ENCODE measurements at regions not wholly inside any gene's neighbourhood (a gene's known extent, or its start where the extent isn't known, plus 50 kb on each side); places are given as distances from the start of the nearest gene placed in this dataset.
A peak's percentile ranks its signal among the peaks of the same experiment; 100 is the strongest.
"Not testable (repeated sequence)": the region's sequence is repeated elsewhere in the genome, so short reads cannot be mapped to it uniquely, and the experiment has no call there.

DNA sequence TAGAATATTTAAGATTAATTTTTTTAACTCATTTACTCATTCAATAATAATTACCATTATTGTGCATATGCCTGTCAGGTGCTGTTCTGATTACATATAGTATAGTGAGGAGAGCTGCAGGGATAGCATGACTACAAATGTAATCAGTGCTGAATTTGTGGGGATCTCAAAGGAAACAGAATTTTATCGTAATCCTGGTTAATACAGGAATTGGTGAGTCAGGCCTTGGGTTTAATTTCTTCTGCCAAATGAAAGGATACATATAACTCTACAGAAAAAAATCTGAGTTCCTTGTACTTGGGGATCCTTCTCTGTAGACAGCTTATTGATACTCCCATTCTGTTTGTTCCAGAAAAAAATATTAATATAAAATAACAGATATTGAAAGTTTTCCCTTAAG, 297.2 kb downstream of the GJA1 start (continued):
- TF ChIP-seq, protein P1, sequence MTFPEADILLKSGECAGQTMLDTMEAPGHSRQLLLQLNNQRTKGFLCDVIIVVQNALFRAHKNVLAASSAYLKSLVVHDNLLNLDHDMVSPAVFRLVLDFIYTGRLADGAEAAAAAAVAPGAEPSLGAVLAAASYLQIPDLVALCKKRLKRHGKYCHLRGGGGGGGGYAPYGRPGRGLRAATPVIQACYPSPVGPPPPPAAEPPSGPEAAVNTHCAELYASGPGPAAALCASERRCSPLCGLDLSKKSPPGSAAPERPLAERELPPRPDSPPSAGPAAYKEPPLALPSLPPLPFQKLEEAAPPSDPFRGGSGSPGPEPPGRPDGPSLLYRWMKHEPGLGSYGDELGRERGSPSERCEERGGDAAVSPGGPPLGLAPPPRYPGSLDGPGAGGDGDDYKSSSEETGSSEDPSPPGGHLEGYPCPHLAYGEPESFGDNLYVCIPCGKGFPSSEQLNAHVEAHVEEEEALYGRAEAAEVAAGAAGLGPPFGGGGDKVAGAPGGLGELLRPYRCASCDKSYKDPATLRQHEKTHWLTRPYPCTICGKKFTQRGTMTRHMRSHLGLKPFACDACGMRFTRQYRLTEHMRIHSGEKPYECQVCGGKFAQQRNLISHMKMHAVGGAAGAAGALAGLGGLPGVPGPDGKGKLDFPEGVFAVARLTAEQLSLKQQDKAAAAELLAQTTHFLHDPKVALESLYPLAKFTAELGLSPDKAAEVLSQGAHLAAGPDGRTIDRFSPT (tag by site-specific recombination; IDR thresholded peaks at IDR 0.05): no peak
- no peak for TF ChIP-seq ZNF214 (tag by site-specific recombination; IDR thresholded peaks at IDR 0.05; ENCODE audit: borderline replicate concordance)
- no peak for TF ChIP-seq ZNF311 (tag by site-specific recombination; IDR thresholded peaks at IDR 0.05; ENCODE audit: borderline replicate concordance)
- TF ChIP-seq ZNF266 (tag by site-specific recombination; IDR thresholded peaks at IDR 0.05; ENCODE audit: low read depth): no peak

DNA sequence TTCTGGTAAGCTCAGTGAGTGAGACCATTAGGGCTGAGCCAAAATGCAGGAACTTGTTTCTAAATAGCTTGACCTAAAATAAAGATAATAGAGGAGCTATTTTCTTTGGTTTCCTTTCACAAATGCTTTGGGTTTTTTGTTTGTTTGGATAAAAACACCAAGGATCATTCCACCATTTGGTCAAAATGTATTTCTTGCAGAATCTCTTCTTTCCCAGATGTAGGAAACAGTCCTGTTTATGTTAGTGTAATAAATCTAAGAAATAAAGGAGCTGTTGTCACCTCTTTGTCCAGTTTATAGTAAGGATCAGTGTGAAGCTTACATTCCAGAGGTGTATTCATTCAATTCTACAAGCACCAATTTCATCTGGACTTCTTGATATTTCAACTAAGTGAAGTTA, 297.8 kb downstream of the GJA1 start:
- TF ChIP-seq ZXDB (tag by site-specific recombination; IDR thresholded peaks at IDR 0.05): no peak
- peak; percentile 61; the same call in 1 of the 2 replicates for TF ChIP-seq MEIS1 (CRISPR knock-in tag; IDR thresholded peaks at IDR 0.05; ENCODE audit: borderline replicate concordance)
- no peak for TF ChIP-seq YY1 (tag by site-specific recombination; IDR thresholded peaks at IDR 0.05)
- TF ChIP-seq ZNF132 (tag by site-specific recombination; IDR thresholded peaks at IDR 0.05; ENCODE audit: borderline replicate concordance): no peak
- no peak for TF ChIP-seq ZNF174 (tag by site-specific recombination; IDR thresholded peaks at IDR 0.05)
- CTCF ChIA-PET: interaction anchor here (0.6 to 1.1 kb wide), 4 partner anchors 8 to 125 kb away, joined by 3 to 4 read pairs (median 4); no protein-coding TSS in a partner anchor
- H3K4me1 ChIP-seq (ENCODE audit: control insufficient read depth, insufficient read depth, low read length): no peaks in the 10 kb centered on the region

DNA sequence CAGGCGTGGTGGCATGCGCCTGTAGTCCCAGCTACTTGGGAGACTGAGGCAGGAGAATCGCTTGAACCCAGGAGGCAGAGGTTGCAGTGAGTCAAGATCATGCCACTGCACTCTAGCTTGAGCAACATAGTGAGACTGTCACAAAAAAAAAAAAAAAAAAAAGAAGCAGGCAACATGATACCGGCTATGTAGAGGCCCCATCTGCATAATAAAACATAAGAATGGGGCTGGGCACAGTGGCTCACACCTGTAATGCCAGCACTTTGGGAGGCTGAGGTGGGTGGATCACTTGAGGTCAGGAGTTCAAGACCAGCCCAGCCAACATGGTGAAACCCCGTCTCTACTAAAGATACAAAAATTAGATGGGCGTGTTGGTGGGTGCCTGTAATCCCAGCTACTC, 304.7 kb downstream of the GJA1 start:
- H3K27ac ChIP-seq (ENCODE audit: extremely low read depth, low read depth, low read length); H3K9me3 ChIP-seq (ENCODE audit: control insufficient read depth, insufficient read depth, low read depth, low read length); H3K4me3 ChIP-seq (ENCODE audit: low read depth, low read length); POLR2A ChIA-PET; CTCF ChIA-PET; H3K36me3 ChIP-seq (ENCODE audit: control insufficient read depth in 2 of 2, insufficient read depth in 1 of 2, low read length in 2 of 2); H3K4me1 ChIP-seq (ENCODE audit: control insufficient read depth, insufficient read depth, low read length): not testable (repeated sequence)

More for the DNA sequence above, 297.8 kb downstream of the GJA1 start:
- POLR2A ChIA-PET: no interaction called here
- Histone ChIP-seq H3K36me3 (ENCODE audit: control insufficient read depth in 2 of 2, insufficient read depth in 1 of 2, low read length in 2 of 2) (no peaks in the 10 kb centered on the region), H3K4me3 (ENCODE audit: low read depth, low read length) (no peak overlapping the region), H3K27ac (ENCODE audit: extremely low read depth, low read depth, low read length) (no peak overlapping the region), H3K9me3 (ENCODE audit: control insufficient read depth, insufficient read depth, low read depth, low read length) (no peaks in the 10 kb centered on the region)

DNA sequence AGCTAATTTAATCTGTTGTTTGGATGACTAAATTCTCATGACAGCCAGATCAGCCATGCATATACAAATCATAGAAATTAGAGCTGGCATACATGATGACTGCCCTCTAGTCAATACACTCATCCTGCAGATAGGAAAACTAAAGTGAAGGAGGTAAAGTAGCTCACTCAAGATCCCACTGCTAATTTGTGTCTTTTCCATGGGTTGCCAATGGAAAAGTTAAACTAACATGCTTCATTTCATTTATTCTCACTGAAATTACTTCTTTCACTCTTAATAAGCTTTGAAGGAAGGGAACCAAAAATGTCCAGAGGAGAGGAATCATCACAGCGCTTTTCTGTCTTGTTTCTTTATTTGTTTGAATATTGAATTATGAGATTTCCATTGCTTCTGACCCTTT, 308.2 kb downstream of the GJA1 start:
- H3K4me3 ChIP-seq (ENCODE audit: low read depth, low read length): no peak overlapping the region
- CTCF ChIA-PET: interaction anchor here (0.6 kb wide), 1 partner anchor 22 kb away, joined by 3 read pairs; no protein-coding TSS in a partner anchor
- TF ChIP-seq ZNF211 (tag by site-specific recombination; IDR thresholded peaks at IDR 0.05; ENCODE audit: low read depth) (no peak), WT1 (tag by site-specific recombination; IDR thresholded peaks at IDR 0.05) (no peak), ZNF394 (tag by site-specific recombination; IDR thresholded peaks at IDR 0.05; ENCODE audit: borderline replicate concordance) (no peak), KLF9 (tag by site-specific recombination; IDR thresholded peaks at IDR 0.05; ENCODE audit: low read depth) (no peak), ZNF324 (tag by site-specific recombination; IDR thresholded peaks at IDR 0.05) (no peak), SETDB1 (IDR thresholded peaks at IDR 0.05; ENCODE audit: insufficient read length, low read length) (no peak), ZNF174 (tag by site-specific recombination; IDR thresholded peaks at IDR 0.05) (no peak)
- H3K4me1 ChIP-seq (ENCODE audit: control insufficient read depth, insufficient read depth, low read length): no peaks in the 10 kb centered on the region
- H3K9me3 ChIP-seq (ENCODE audit: control insufficient read depth, insufficient read depth, low read depth, low read length): no peaks in the 10 kb centered on the region
- POLR2A ChIA-PET: no interaction called here
- no peaks in the 10 kb centered on the region for H3K36me3 ChIP-seq (ENCODE audit: control insufficient read depth in 2 of 2, insufficient read depth in 1 of 2, low read length in 2 of 2)
- no peak overlapping the region for H3K27ac ChIP-seq (ENCODE audit: extremely low read depth, low read depth, low read length)

DNA sequence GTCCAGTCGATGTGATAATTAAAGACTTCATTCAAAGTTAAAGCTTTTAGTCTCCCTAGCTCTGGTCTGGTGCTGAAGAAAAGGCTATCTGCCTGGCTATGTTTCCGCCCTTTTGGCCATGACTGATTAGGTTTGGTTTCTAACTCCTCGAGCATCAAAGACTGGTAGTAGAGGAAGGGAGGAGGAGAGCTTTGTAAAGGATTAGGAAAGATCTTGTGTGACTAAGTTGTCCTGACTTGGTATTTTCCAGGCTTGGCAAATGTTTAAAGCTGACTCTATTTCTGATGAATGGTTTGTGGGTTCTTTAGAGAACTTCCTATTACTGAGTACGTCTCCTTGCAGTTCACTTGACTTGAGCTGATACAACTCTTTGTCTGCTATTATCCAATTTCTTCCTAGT, 312.9 kb downstream of the GJA1 start:
- H3K9me3 ChIP-seq (ENCODE audit: control insufficient read depth, insufficient read depth, low read depth, low read length): no peaks in the 10 kb centered on the region
- POLR2A ChIA-PET: no interaction called here
- no peak overlapping the region for H3K27ac ChIP-seq (ENCODE audit: extremely low read depth, low read depth, low read length)
- CTCF ChIA-PET: interaction anchor here (1.2 kb wide), 1 partner anchor 15 kb away, joined by 4 read pairs; no protein-coding TSS in a partner anchor
- H3K4me3 ChIP-seq (ENCODE audit: low read depth, low read length): no peak overlapping the region
- TF ChIP-seq GLI2 (tag by site-specific recombination; IDR thresholded peaks at IDR 0.05; ENCODE audit: borderline replicate concordance, low read depth) (no peak), IKZF3 (tag by site-specific recombination; IDR thresholded peaks at IDR 0.05) (no peak)
- H3K36me3 ChIP-seq (ENCODE audit: control insufficient read depth in 2 of 2, insufficient read depth in 1 of 2, low read length in 2 of 2): no peaks in the 10 kb centered on the region
- H3K4me1 ChIP-seq (ENCODE audit: control insufficient read depth, insufficient read depth, low read length): no peaks in the 10 kb centered on the region
